Peyer's patch (tissue), 4 donors: ENCODE measurements at regions not wholly inside any gene's neighbourhood (a gene's known extent, or its start where the extent isn't known, plus 50 kb on each side); places are given as distances from the start of the nearest gene placed in this dataset.

ENCODE experiments used
- POLR2A ChIP-seq, 2 donors: fragments of 450-650 bp; IDR thresholded peaks; one replicate each; pipeline ENCODE4 v1.5.1; 2017; ENCODE audit warnings: antibody characterized with exemption in 2 of 2, mild to moderate bottlenecking in 2 of 2, moderate library complexity in 2 of 2
- TF ChIP-seq, protein P1 (sequence below), 6 experiments: fragments of 450-650 bp in 4 of 6; fragments of 200-600 bp in 2 of 6; sonication (generic) in 1 of 6; IDR thresholded peaks; one replicate each; pipeline ENCODE4 v1.5.1; 2017 to 2019; ENCODE audit warnings: antibody characterized with exemption in 6 of 6, mild to moderate bottlenecking in 3 of 6, moderate library complexity in 1 of 6

DNA sequence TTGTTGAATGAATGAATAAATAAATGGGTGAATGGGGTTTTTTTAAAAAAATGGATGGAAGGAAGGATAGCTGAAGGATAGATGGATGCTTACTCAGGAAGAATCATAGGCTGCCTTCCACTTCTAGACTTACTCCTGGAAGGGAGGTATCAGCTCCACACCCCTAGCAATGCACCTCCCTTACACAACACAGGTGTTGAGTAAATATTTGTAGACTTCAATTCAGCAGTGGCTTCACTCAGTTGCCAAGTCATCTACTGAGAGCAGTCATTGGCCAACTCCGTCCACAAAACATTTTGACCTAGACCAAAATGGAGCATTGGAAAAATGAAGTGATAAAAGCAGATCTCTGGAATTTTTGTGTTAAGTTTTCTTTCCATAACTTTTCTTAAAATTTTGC lies 65.5 kb upstream of the ST8SIA2 start:
- TF ChIP-seq, protein P1, sequence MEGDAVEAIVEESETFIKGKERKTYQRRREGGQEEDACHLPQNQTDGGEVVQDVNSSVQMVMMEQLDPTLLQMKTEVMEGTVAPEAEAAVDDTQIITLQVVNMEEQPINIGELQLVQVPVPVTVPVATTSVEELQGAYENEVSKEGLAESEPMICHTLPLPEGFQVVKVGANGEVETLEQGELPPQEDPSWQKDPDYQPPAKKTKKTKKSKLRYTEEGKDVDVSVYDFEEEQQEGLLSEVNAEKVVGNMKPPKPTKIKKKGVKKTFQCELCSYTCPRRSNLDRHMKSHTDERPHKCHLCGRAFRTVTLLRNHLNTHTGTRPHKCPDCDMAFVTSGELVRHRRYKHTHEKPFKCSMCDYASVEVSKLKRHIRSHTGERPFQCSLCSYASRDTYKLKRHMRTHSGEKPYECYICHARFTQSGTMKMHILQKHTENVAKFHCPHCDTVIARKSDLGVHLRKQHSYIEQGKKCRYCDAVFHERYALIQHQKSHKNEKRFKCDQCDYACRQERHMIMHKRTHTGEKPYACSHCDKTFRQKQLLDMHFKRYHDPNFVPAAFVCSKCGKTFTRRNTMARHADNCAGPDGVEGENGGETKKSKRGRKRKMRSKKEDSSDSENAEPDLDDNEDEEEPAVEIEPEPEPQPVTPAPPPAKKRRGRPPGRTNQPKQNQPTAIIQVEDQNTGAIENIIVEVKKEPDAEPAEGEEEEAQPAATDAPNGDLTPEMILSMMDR (IDR thresholded peaks at IDR 0.05), result no peak
- no peak for TF ChIP-seq POLR2A (IDR thresholded peaks at IDR 0.05)
